ENCODE measurements at regions not wholly inside any gene's neighbourhood (a gene's known extent, or its start where the extent isn't known, plus 50 kb on each side); places are given as distances from the start of the nearest gene placed in this dataset.
A peak's percentile ranks its signal among the peaks of the same experiment; 100 is the strongest.
"Not testable (repeated sequence)": the region's sequence is repeated elsewhere in the genome, so short reads cannot be mapped to it uniquely, and the experiment has no call there.

- no peak for TF ChIP-seq CTCF (IDR thresholded peaks at IDR 0.05; ENCODE audit: poor library complexity, severe bottlenecking)
These were observed 170.0 kb downstream of the FCRL5 start for GRCh38 chr1:157382351-157382750.

GRCh38 chr1:157380523-157380922 is 171.8 kb downstream of the FCRL5 start:
- H3K36me3 ChIP-seq (ENCODE audit: low read depth) = no peaks in the 10 kb centered on the region
- ATAC-seq (ENCODE audit: low read depth) (no peak), DNase-seq (ENCODE audit: low spot score) (no peak)
- H3K4me1 ChIP-seq (ENCODE audit: insufficient read depth, poor library complexity, severe bottlenecking) = no peaks in the 10 kb centered on the region
- peaks cover under 1% of the 10 kb centered on the region for H3K27me3 ChIP-seq (ENCODE audit: insufficient read depth, poor library complexity, severe bottlenecking)
- H3K27ac ChIP-seq (ENCODE audit: poor library complexity, severe bottlenecking) = no peak overlapping the region
- no peaks in the 10 kb centered on the region for H3K9me3 ChIP-seq (ENCODE audit: severe bottlenecking)
- TF ChIP-seq CTCF (IDR thresholded peaks at IDR 0.05; ENCODE audit: poor library complexity, severe bottlenecking) = no peak
- no peak overlapping the region for H3K4me3 ChIP-seq (ENCODE audit: severe bottlenecking)

More at GRCh38 chr1:157382351-157382750, 170.0 kb downstream of the FCRL5 start:
- no peak for ATAC-seq (ENCODE audit: low read depth)
- Histone ChIP-seq H3K27me3 (ENCODE audit: insufficient read depth, poor library complexity, severe bottlenecking) (peaks cover 2% of the 10 kb centered on the region), H3K4me1 (ENCODE audit: insufficient read depth, poor library complexity, severe bottlenecking) (no peaks in the 10 kb centered on the region), H3K27ac (ENCODE audit: poor library complexity, severe bottlenecking) (no peak overlapping the region), H3K36me3 (ENCODE audit: low read depth) (no peaks in the 10 kb centered on the region), H3K9me3 (ENCODE audit: severe bottlenecking) (peaks cover 2% of the 10 kb centered on the region), H3K4me3 (ENCODE audit: severe bottlenecking) (no peak overlapping the region)
- no peak for DNase-seq (ENCODE audit: low spot score)

GRCh38 chr1:157377280-157377713 is 175.0 kb downstream of the FCRL5 start:
- H3K36me3 ChIP-seq (ENCODE audit: low read depth); H3K4me3 ChIP-seq (ENCODE audit: severe bottlenecking); H3K27me3 ChIP-seq (ENCODE audit: insufficient read depth, poor library complexity, severe bottlenecking); H3K4me1 ChIP-seq (ENCODE audit: insufficient read depth, poor library complexity, severe bottlenecking); DNase-seq (ENCODE audit: low spot score); H3K27ac ChIP-seq (ENCODE audit: poor library complexity, severe bottlenecking); H3K9me3 ChIP-seq (ENCODE audit: severe bottlenecking): not testable (repeated sequence)
- peak; percentile 50 for ATAC-seq (ENCODE audit: low read depth)
- peak; percentile 75 for TF ChIP-seq CTCF (IDR thresholded peaks at IDR 0.05; ENCODE audit: poor library complexity, severe bottlenecking)

GRCh38 chr1:157376681-157377080 is 175.6 kb downstream of the FCRL5 start:
- no peaks in the 10 kb centered on the region for H3K4me1 ChIP-seq (ENCODE audit: insufficient read depth, poor library complexity, severe bottlenecking)
- no peaks in the 10 kb centered on the region for H3K27me3 ChIP-seq (ENCODE audit: insufficient read depth, poor library complexity, severe bottlenecking)
- H3K4me3 ChIP-seq (ENCODE audit: severe bottlenecking) = no peak overlapping the region
- DNase-seq (ENCODE audit: low spot score) (no peak), ATAC-seq (ENCODE audit: low read depth) (no peak)
- no peak overlapping the region for H3K27ac ChIP-seq (ENCODE audit: poor library complexity, severe bottlenecking)
- no peak for TF ChIP-seq CTCF (IDR thresholded peaks at IDR 0.05; ENCODE audit: poor library complexity, severe bottlenecking)
- H3K9me3 ChIP-seq (ENCODE audit: severe bottlenecking) = no peaks in the 10 kb centered on the region
- H3K36me3 ChIP-seq (ENCODE audit: low read depth) = no peaks in the 10 kb centered on the region

- not testable (repeated sequence) for H3K9me3 ChIP-seq (ENCODE audit: severe bottlenecking); H3K27ac ChIP-seq (ENCODE audit: poor library complexity, severe bottlenecking); DNase-seq (ENCODE audit: low spot score); H3K36me3 ChIP-seq (ENCODE audit: low read depth); H3K27me3 ChIP-seq (ENCODE audit: insufficient read depth, poor library complexity, severe bottlenecking); H3K4me1 ChIP-seq (ENCODE audit: insufficient read depth, poor library complexity, severe bottlenecking); H3K4me3 ChIP-seq (ENCODE audit: severe bottlenecking)
- ATAC-seq (ENCODE audit: low read depth) = peak; percentile 45; the same call in 1 of the 3 replicates
These were observed 180.0 kb downstream of the FCRL5 start for GRCh38 chr1:157372311-157372710.

Measured in RWPE2 (cell line).